ENCODE measurements at regions not wholly inside any gene's neighbourhood (a gene's known extent, or its start where the extent isn't known, plus 50 kb on each side); places are given as distances from the start of the nearest gene placed in this dataset.

DNA sequence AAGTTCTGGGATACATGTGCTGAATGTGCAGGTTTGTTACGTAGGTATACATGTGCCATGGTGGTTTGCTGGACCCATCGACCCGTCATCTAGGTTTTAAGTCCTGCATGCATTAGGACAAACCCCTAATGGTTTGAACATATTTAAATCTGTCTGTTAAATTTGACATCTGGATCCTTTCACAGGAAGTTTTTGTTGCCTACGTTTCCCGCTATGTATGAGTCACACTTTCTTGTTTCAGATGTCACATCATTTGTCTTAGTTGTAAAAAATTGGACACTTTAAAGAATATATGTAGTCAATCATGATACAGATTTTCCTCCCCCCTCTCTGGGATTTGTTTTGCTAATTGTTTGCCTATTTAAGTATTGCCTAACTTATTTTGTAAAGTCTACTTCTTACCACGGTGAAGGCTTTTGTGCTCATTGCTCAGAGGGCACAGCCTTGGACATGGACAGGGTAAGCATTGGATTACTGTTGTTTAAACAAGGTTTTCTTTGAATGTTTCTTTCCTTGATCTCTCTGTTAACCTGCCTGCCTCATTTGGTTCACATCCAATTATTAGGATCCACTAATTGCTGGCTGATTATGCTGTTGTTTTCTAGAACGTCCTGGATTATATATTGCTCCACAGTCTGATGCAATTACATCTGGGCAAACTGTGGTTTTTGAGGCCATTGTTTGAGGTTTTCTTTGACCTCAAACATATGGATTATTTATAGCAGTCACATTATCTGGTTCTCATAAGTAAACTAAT, 1441.4 kb downstream of the AACS start:
- Histone ChIP-seq H3K9me3 (ENCODE audit: control insufficient read depth in 2 of 3, insufficient read depth in 1 of 3, low read length in 3 of 3) (peaks cover 0 to 2% (median 0%) of the 10 kb centered on the region in 3 donors), H3K9ac (ENCODE audit: low read length in 3 of 3) (no peak overlapping the region), H3K4me3 (ENCODE audit: low read length in 3 of 3) (no peak overlapping the region), H3K27ac (ENCODE audit: low read depth in 2 of 2, low read length in 2 of 2) (no peak overlapping the region), H3K27me3 (ENCODE audit: control insufficient read depth, insufficient read depth, low read length) (no peaks in the 10 kb centered on the region), H3K4me1 (ENCODE audit: control insufficient read depth in 2 of 3, insufficient read depth in 2 of 3, low read depth in 1 of 3, low read length in 3 of 3) (no peaks in the 10 kb centered on the region), H3K36me3 (ENCODE audit: control insufficient read depth in 2 of 3, insufficient read depth in 3 of 3, low read length in 3 of 3) (no peaks in the 10 kb centered on the region)
- intact Hi-C loops (cut with DNase I) = no loop called here
- DNase-seq = no peak
- no peak for FAIRE-seq
- TF ChIP-seq, protein P1, sequence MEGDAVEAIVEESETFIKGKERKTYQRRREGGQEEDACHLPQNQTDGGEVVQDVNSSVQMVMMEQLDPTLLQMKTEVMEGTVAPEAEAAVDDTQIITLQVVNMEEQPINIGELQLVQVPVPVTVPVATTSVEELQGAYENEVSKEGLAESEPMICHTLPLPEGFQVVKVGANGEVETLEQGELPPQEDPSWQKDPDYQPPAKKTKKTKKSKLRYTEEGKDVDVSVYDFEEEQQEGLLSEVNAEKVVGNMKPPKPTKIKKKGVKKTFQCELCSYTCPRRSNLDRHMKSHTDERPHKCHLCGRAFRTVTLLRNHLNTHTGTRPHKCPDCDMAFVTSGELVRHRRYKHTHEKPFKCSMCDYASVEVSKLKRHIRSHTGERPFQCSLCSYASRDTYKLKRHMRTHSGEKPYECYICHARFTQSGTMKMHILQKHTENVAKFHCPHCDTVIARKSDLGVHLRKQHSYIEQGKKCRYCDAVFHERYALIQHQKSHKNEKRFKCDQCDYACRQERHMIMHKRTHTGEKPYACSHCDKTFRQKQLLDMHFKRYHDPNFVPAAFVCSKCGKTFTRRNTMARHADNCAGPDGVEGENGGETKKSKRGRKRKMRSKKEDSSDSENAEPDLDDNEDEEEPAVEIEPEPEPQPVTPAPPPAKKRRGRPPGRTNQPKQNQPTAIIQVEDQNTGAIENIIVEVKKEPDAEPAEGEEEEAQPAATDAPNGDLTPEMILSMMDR (IDR thresholded peaks at IDR 0.05; ENCODE audit: borderline replicate concordance, extremely low read depth, insufficient read depth) = no peak

DNA sequence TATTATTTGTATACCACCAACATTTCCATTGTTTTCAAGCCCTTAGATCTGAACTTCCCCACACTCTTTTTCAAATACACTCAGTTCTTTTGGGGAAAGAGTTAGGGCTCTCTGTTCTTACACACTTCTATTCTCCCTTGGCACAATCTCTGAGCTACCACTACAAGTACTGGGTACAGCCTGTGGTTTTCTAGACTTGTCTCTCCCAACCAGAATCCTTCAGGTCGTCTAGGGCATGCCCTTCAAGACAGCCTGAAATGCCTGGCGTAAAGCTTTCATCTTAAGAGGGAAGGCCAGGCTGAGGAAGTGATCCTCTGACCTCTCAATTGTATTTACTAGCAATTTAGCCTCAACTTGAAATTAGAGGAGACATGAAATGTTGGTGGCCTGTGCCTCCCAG, 1442.0 kb downstream of the AACS start:
- peaks cover 0 to 2% (median 0%) of the 10 kb centered on the region in 3 donors for H3K9me3 ChIP-seq (ENCODE audit: control insufficient read depth in 2 of 3, insufficient read depth in 1 of 3, low read length in 3 of 3)
- H3K9ac ChIP-seq (ENCODE audit: low read length in 3 of 3) = no peak overlapping the region
- H3K27ac ChIP-seq (ENCODE audit: low read depth in 2 of 2, low read length in 2 of 2) = no peak overlapping the region
- H3K4me1 ChIP-seq (ENCODE audit: control insufficient read depth in 2 of 3, insufficient read depth in 2 of 3, low read depth in 1 of 3, low read length in 3 of 3) = no peaks in the 10 kb centered on the region
- TF ChIP-seq, protein P1 (IDR thresholded peaks at IDR 0.05; ENCODE audit: borderline replicate concordance, extremely low read depth, insufficient read depth) = no peak
- no peaks in the 10 kb centered on the region for H3K36me3 ChIP-seq (ENCODE audit: control insufficient read depth in 2 of 3, insufficient read depth in 3 of 3, low read length in 3 of 3)
- FAIRE-seq = no peak
- no peaks in the 10 kb centered on the region for H3K27me3 ChIP-seq (ENCODE audit: control insufficient read depth, insufficient read depth, low read length)
- no peak overlapping the region for H3K4me3 ChIP-seq (ENCODE audit: low read length in 3 of 3)
- no peak for DNase-seq
- intact Hi-C loops (cut with DNase I) = no loop called here

DNA sequence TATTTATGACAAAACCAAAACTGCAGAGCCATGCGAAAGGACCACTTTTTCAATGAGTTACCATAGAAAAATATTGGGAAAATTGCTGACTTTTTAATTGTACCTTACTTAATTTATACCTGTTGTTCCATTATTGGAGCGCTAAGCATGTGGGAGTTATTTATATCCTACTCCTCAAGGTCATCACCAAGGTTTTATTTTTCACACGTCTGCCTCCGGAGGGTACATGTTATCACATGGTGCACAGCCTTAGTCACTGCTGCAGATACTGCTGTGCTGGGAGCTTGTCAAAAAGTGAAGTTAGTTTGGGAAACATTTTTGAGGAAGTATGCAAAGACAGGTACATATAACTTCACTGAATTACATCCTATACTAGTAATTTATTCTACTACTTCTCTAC, 1444.3 kb downstream of the AACS start:
- peaks cover 0 to 2% (median 0%) of the 10 kb centered on the region in 3 donors for H3K9me3 ChIP-seq (ENCODE audit: control insufficient read depth in 2 of 3, insufficient read depth in 1 of 3, low read length in 3 of 3)
- TF ChIP-seq, protein P1 (IDR thresholded peaks at IDR 0.05; ENCODE audit: borderline replicate concordance, extremely low read depth, insufficient read depth) = no peak

More for the DNA sequence above, 1444.3 kb downstream of the AACS start:
- DNase-seq (peak in 1 of 5 donors; percentile 52), FAIRE-seq (no peak)
- no peak overlapping the region for H3K9ac ChIP-seq (ENCODE audit: low read length in 3 of 3)
- H3K4me1 ChIP-seq (ENCODE audit: control insufficient read depth in 2 of 3, insufficient read depth in 2 of 3, low read depth in 1 of 3, low read length in 3 of 3) = no peaks in the 10 kb centered on the region
- H3K4me3 ChIP-seq (ENCODE audit: low read length in 3 of 3) = no peak overlapping the region
- intact Hi-C loops (cut with DNase I) = no loop called here
- no peaks in the 10 kb centered on the region for H3K36me3 ChIP-seq (ENCODE audit: control insufficient read depth in 2 of 3, insufficient read depth in 3 of 3, low read length in 3 of 3)
- no peak overlapping the region for H3K27ac ChIP-seq (ENCODE audit: low read depth in 2 of 2, low read length in 2 of 2)
- no peaks in the 10 kb centered on the region for H3K27me3 ChIP-seq (ENCODE audit: control insufficient read depth, insufficient read depth, low read length)
